Stomach smooth muscle (tissue), 2 donors: ENCODE measurements at regions not wholly inside any gene's neighbourhood (a gene's known extent, or its start where the extent isn't known, plus 50 kb on each side); places are given as distances from the start of the nearest gene placed in this dataset.

Experiments used
- H3K27ac ChIP-seq: one replicate; pipeline ENCODE4 v1.7.0; 2013; ENCODE audit warnings: mild to moderate bottlenecking, low read length, inconsistent platforms
- H3K27me3 ChIP-seq, 2 donors: one replicate each; pipeline ENCODE4 v1.7.0; 2013; ENCODE audit warnings: low read length in 2 of 2; ENCODE audit not compliant: insufficient read depth in 2 of 2, control insufficient read depth in 1 of 2
- H3K36me3 ChIP-seq, 2 donors: one replicate each; pipeline ENCODE4 v1.7.0; 2013; ENCODE audit warnings: low read length in 2 of 2; ENCODE audit not compliant: control insufficient read depth in 2 of 2, insufficient read depth in 2 of 2
- H3K4me1 ChIP-seq: one replicate; pipeline ENCODE4 v1.7.0; 2013; ENCODE audit warnings: low read length; ENCODE audit not compliant: control insufficient read depth, insufficient read depth
- H3K4me3 ChIP-seq, 2 donors: one replicate each; pipeline ENCODE4 v1.7.0; 2013; ENCODE audit warnings: low read length in 2 of 2
- H3K9ac ChIP-seq, 2 donors: one replicate each; pipeline ENCODE4 v1.7.0; 2013; ENCODE audit warnings: low read length in 2 of 2, mild to moderate bottlenecking in 1 of 2
- H3K9me3 ChIP-seq, 2 donors: one replicate each; pipeline ENCODE4 v1.7.0; 2013; ENCODE audit warnings: low read length in 2 of 2; ENCODE audit not compliant: control insufficient read depth in 2 of 2
- donor health status: healthy.
- donor health status: Pancreatic carcinoma.

DNA sequence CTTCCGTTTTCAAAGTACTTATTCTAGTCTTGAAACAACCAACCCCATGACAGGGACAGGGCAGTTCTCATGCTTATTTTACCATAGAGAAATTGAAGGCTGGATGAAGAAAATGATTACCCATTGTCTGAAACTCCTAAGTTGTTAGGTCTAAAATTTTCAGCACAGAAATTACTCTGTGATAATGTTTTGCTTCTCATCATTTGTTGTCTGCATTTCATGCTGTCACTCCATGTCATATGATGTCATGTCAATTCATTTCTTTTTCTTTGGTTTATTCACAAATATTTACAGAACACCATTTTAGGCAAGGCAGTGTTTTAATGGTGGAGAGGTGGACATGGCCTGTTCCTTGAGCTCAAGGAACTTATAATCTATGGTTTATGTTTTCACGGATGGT, 98.2 kb upstream of the RASGRP1 start:
- H3K9ac ChIP-seq: no peak overlapping the region
- H3K36me3 ChIP-seq: no peaks in the 10 kb centered on the region
- no peak overlapping the region for H3K27ac ChIP-seq
- H3K4me1 ChIP-seq: no peaks in the 10 kb centered on the region
- no peak overlapping the region for H3K4me3 ChIP-seq
- peaks cover 0 to 5% of the 10 kb centered on the region in 2 donors for H3K27me3 ChIP-seq
- H3K9me3 ChIP-seq: no peaks in the 10 kb centered on the region

- H3K9ac ChIP-seq: no peak overlapping the region
- H3K27me3 ChIP-seq: peaks cover 0 to 3% of the 10 kb centered on the region in 2 donors
- H3K9me3 ChIP-seq: no peaks in the 10 kb centered on the region
- H3K36me3 ChIP-seq: no peaks in the 10 kb centered on the region
- H3K4me1 ChIP-seq: no peaks in the 10 kb centered on the region
- H3K4me3 ChIP-seq: no peak overlapping the region
- no peak overlapping the region for H3K27ac ChIP-seq
These were observed 101.1 kb upstream of the RASGRP1 start for GRCh38 chr15:38665586-38666305.

GRCh38 chr15:38666865-38667510, 102.4 kb upstream of the RASGRP1 start:
- Histone ChIP-seq H3K27ac (no peak overlapping the region), H3K4me1 (no peaks in the 10 kb centered on the region), H3K36me3 (no peaks in the 10 kb centered on the region)

DNA sequence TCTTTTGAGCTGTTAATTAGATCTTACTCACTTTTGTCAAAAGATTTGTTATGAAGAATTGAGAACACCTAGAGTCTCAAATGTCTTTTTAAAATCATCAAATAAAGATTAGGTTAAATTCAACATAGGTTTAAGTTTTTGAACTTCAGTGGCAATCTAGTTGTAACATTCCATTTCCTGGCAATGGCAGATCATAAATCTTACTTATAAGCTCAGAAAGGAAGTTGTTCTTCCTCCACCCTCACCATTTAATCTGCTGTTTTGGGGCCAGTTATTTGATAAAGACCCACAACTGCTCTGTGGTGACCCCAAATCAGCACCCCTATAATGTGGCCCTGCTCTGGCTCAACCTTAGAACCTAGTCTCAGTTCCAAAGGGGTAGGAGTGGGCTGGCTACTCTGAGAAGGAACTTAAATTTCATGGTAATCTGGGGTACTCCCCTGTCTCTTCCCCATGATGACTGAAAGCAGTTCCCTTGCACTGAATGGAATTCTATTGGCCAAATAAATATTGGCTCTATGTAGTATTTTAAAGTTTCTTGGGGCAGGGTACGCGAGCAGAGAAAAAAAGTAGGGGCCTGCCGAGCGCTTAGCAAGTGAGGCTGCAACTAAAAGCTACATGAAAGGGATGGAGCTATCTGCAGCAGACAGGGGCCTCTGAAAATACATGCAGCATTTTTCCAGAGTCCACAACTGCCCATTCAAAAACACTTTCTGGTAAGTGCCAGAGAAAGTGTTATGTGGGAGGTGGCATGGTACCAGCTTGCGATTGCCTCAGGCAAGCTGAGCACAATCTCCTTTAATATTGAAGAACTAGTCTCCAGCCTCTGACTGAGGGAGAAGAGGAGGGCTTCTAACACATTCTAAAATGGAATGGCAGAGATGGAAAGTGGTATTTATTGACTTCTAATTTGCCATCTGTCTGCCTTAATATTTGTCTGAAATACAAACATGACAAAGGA, 103.6 kb upstream of the RASGRP1 start:
- Histone ChIP-seq H3K27me3 (no peaks in the 10 kb centered on the region), H3K4me3 (no peak overlapping the region), H3K36me3 (no peaks in the 10 kb centered on the region), H3K27ac (no peak overlapping the region), H3K9me3 (no peaks in the 10 kb centered on the region), H3K4me1 (no peaks in the 10 kb centered on the region), H3K9ac (no peak overlapping the region)

More at GRCh38 chr15:38666865-38667510, 102.4 kb upstream of the RASGRP1 start:
- no peaks in the 10 kb centered on the region for H3K9me3 ChIP-seq
- H3K4me3 ChIP-seq: no peak overlapping the region
- no peak overlapping the region for H3K9ac ChIP-seq
- peaks cover 0 to 3% of the 10 kb centered on the region in 2 donors for H3K27me3 ChIP-seq

DNA sequence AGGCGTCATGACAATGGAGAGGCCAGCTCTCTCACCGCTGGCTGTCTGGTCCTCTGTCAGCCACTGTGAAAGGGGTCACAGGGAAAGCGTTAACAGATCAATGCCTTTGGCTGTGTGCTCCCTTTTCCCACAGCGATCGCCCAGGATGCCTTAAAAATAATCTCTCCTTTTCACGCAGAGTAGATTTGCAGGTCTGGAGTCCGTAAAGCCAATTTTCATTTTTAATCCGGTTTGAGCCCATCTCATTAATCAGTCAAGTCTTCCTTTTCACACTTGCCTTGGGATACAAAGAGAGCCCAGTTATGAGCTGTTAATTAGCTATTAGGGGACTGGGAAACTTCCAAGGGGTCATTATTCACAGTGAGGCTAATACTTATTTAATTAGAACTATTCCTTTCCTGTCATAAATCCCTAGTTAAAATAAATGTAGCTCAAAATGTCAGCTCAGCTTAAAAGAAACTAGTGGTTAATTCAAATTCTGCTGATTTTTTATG, 104.3 kb upstream of the RASGRP1 start:
- Histone ChIP-seq H3K4me3 (no peak overlapping the region), H3K27me3 (no peaks in the 10 kb centered on the region), H3K9ac (no peak overlapping the region), H3K36me3 (no peaks in the 10 kb centered on the region), H3K9me3 (no peaks in the 10 kb centered on the region), H3K27ac (no peak overlapping the region), H3K4me1 (no peaks in the 10 kb centered on the region)

GRCh38 chr15:38670128-38671005, 105.8 kb upstream of the RASGRP1 start:
- no peak overlapping the region for H3K4me3 ChIP-seq
- no peaks in the 10 kb centered on the region for H3K9me3 ChIP-seq
- no peak overlapping the region for H3K9ac ChIP-seq
- H3K27me3 ChIP-seq: no peaks in the 10 kb centered on the region
- no peak overlapping the region for H3K27ac ChIP-seq
- no peaks in the 10 kb centered on the region for H3K4me1 ChIP-seq
- H3K36me3 ChIP-seq: no peaks in the 10 kb centered on the region

GRCh38 chr15:38671006-38671387, 106.4 kb upstream of the RASGRP1 start:
- Histone ChIP-seq H3K27ac (no peak overlapping the region), H3K36me3 (no peaks in the 10 kb centered on the region)

DNA sequence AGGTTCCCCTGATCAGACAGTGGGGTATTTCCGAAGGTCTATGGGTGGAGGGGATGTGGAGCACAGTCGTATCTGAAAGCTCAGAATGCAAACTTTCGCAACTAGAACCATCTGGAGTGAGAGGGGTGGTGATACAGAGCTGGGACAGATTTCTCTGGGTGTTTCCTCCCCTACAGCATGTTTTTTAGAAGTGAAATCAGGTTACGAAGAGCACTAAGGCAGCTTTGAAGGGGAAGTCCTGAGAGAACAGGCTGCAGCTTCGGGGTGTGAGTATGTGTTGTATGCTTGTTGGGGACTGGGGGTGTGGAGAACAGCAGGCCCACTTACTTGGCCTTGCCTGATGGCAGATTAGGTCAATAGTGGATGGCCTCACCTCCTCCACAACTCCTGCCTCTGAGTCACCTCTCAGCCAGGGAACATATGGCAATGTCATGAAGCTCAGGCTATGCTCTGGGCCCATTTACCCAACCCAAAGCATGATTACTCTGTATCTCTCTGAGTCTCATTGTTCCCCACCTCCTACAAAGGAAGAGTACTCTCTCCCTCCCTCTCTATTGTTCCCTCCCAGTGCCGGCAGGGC, 107.2 kb upstream of the RASGRP1 start:
- no peaks in the 10 kb centered on the region for H3K4me1 ChIP-seq
- H3K9me3 ChIP-seq: no peaks in the 10 kb centered on the region
- H3K27me3 ChIP-seq: no peaks in the 10 kb centered on the region
- no peaks in the 10 kb centered on the region for H3K36me3 ChIP-seq
- no peak overlapping the region for H3K9ac ChIP-seq
- no peak overlapping the region for H3K4me3 ChIP-seq
- H3K27ac ChIP-seq: no peak overlapping the region

More at GRCh38 chr15:38671006-38671387, 106.4 kb upstream of the RASGRP1 start:
- Histone ChIP-seq H3K4me1 (no peaks in the 10 kb centered on the region), H3K9ac (no peak overlapping the region), H3K9me3 (no peaks in the 10 kb centered on the region), H3K4me3 (no peak overlapping the region), H3K27me3 (no peaks in the 10 kb centered on the region)

DNA sequence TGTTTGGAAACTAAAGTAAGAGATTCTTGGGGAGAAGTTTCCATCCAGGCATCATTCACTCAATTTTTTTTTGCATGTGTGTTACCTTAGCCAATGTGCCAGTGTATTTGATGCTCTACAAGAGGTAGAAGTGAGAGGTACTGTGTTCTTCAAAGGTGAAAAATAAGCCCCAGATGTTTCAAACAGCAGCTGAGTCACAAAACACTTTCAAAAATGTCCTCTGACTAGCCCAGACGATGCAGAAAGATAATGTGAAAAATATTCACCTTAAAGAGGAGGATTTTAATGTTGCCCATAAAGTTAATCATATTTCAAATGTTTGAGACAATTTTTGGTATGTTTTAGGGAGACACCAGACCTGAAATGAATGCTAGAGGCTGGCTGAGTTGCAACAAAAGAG, 107.7 kb upstream of the RASGRP1 start:
- Histone ChIP-seq H3K4me1 (no peaks in the 10 kb centered on the region), H3K36me3 (no peaks in the 10 kb centered on the region), H3K9me3 (no peaks in the 10 kb centered on the region), H3K27me3 (no peaks in the 10 kb centered on the region), H3K27ac (no peak overlapping the region), H3K4me3 (no peak overlapping the region), H3K9ac (no peak overlapping the region)
